Chondrocyte (in vitro differentiated cells): ENCODE measurements at regions not wholly inside any gene's neighbourhood (a gene's known extent, or its start where the extent isn't known, plus 50 kb on each side); places are given as distances from the start of the nearest gene placed in this dataset.
"Not testable (repeated sequence)": the region's sequence is repeated elsewhere in the genome, so short reads cannot be mapped to it uniquely, and the experiment has no call there.

ENCODE experiments used
- DNase-seq: peaks from one replicate; pipeline ENCODE4 v3.0.0; 2021; ENCODE audit warnings: mixed read lengths, low spot score
- H3K27ac Mint-ChIP-seq: one replicate; pipeline ENCODE4 v1.8.0; 2021; ENCODE audit warnings: mild to moderate bottlenecking, moderate library complexity, mixed read lengths; ENCODE audit not compliant: unreplicated experiment
- H3K27me3 Mint-ChIP-seq: 2 replicates; pipeline ENCODE4 v1.8.0; 2021; ENCODE audit warnings: low read depth, mixed read lengths
- H3K36me3 Mint-ChIP-seq: 2 replicates; pipeline ENCODE4 v1.8.0; 2021; ENCODE audit warnings: low read depth, mixed read lengths
- H3K4me1 Mint-ChIP-seq: 2 replicates; pipeline ENCODE4 v1.8.0; 2021; ENCODE audit warnings: low read depth, mild to moderate bottlenecking, mixed read lengths
- H3K4me3 Mint-ChIP-seq: one replicate; pipeline ENCODE4 v1.8.0; 2021; ENCODE audit warnings: mild to moderate bottlenecking, moderate library complexity, mixed read lengths; ENCODE audit not compliant: unreplicated experiment
- H3K9me3 Mint-ChIP-seq: 2 replicates; pipeline ENCODE4 v1.8.0; 2021; ENCODE audit warnings: low read depth, mixed read lengths
- CTCF ChIP-seq: fragments of 200-600 bp; sonication (generic); IDR thresholded peaks from 2 replicates; pipeline ENCODE4 v1.5.0; 2021; ENCODE audit warnings: antibody characterized with exemption, mild to moderate bottlenecking, moderate library complexity

DNA sequence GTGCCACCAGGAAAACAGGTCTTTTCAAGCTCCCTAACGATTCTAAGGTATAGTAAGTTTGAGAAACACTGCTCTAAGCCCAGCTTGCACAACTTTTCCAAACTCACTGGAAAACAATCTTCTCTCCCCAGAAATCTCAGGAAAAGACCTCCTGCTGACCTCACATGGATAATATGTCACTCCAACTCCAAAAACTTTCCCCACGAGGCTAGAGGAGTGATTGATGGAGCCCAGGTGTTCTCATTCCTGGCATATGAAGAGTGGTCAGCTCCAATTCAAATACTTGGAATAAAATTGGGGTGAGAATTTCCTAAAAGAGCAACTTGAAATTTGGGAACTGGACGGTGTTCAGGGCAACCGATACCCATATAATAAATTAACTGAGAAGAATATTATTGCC, 299.9 kb downstream of the PPP4R3C start:
- Mint-ChIP-seq H3K36me3 (no peaks in the 10 kb centered on the region), H3K4me3 (no peak overlapping the region), H3K27ac (no peak overlapping the region), H3K9me3 (peaks cover 13% of the 10 kb centered on the region), H3K27me3 (no peaks in the 10 kb centered on the region), H3K4me1 (no peaks in the 10 kb centered on the region)
- DNase-seq = no peak
- TF ChIP-seq CTCF = no peak

DNA sequence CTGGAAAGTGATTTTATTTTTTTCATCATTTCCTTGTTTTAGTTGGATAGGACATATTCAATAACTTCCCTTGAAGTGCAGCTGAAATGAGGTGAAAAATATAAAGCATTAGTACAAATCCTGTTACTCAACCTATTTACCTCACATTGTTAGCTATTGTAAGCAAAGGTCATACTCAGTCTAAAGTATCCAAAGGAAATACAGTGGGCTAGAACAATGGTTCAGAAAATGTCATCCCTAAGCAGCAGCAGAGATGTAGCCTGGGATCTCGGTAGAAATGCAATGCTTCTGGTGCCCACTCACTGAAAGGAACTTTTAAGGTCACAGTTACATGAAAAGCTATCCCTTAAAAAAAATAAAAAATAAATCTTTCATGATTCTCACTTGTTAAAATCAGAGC, 300.6 kb downstream of the PPP4R3C start:
- TF ChIP-seq CTCF = no peak

DNA sequence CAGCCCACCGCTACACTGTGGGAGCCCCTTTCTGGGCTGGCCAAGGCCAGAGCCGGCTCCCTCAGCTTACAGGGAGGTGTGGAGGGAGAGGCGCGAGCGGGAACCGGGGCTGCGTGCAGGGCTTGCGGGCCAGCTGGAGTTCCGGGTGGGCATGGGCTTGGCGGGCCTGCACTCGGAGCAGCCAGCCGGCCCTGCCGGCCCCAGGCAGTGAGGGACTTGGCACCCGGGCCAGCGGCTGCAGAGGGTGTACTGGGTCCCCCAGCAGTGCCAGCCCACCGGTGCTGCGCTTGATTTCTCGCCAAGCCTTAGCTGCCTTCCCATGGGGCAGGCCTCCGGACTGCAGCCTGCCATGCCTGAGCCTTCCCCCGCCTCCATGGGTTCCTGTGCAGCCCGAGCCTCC, 306.2 kb downstream of the PPP4R3C start:
- H3K27ac Mint-ChIP-seq, H3K36me3 Mint-ChIP-seq, H3K4me1 Mint-ChIP-seq, DNase-seq, H3K4me3 Mint-ChIP-seq, H3K27me3 Mint-ChIP-seq: not testable (repeated sequence)
- H3K9me3 Mint-ChIP-seq = peaks cover 11% of the 10 kb centered on the region

More for the DNA sequence above, 300.6 kb downstream of the PPP4R3C start:
- Mint-ChIP-seq H3K4me1 (no peaks in the 10 kb centered on the region), H3K36me3 (no peaks in the 10 kb centered on the region), H3K27ac (no peak overlapping the region), H3K27me3 (no peaks in the 10 kb centered on the region), H3K9me3 (peaks cover 13% of the 10 kb centered on the region), H3K4me3 (no peak overlapping the region)
- DNase-seq = no peak

- Mint-ChIP-seq H3K27ac (no peak overlapping the region), H3K4me3 (no peak overlapping the region)
- no peak for DNase-seq
These were observed 326.8 kb downstream of the PPP4R3C start for GRCh38 chrX:27136325-27136724.

DNA sequence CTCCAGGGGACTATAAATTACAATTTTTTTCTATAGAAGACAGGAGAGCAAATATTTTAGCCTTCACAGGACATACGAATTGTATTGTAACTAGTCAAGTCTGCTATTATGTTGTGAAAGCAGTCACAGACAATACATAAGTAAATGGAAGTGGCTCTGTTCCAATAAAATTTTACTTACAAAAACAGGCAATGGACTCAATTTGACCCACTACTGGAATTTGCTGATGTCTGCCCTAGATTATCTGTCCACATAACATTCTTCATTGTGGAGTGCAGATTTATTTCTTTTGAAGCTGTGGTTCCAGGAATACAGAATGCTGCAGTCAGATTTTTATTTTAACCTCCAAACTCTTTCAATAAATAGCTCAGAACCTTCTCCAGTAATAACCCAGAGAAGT, 330.3 kb downstream of the PPP4R3C start:
- H3K4me3 Mint-ChIP-seq = no peak overlapping the region
- TF ChIP-seq CTCF = no peak
- no peak for DNase-seq
- peaks cover 16% of the 10 kb centered on the region for H3K9me3 Mint-ChIP-seq
- H3K27ac Mint-ChIP-seq = no peak overlapping the region
- peaks cover 2% of the 10 kb centered on the region for H3K27me3 Mint-ChIP-seq
- no peaks in the 10 kb centered on the region for H3K4me1 Mint-ChIP-seq
- H3K36me3 Mint-ChIP-seq = no peaks in the 10 kb centered on the region

More at GRCh38 chrX:27136325-27136724, 326.8 kb downstream of the PPP4R3C start:
- TF ChIP-seq CTCF = no peak
- H3K4me1 Mint-ChIP-seq = no peaks in the 10 kb centered on the region
- no peaks in the 10 kb centered on the region for H3K36me3 Mint-ChIP-seq
- peaks cover 4% of the 10 kb centered on the region for H3K9me3 Mint-ChIP-seq
- H3K27me3 Mint-ChIP-seq = peaks cover 2% of the 10 kb centered on the region

DNA sequence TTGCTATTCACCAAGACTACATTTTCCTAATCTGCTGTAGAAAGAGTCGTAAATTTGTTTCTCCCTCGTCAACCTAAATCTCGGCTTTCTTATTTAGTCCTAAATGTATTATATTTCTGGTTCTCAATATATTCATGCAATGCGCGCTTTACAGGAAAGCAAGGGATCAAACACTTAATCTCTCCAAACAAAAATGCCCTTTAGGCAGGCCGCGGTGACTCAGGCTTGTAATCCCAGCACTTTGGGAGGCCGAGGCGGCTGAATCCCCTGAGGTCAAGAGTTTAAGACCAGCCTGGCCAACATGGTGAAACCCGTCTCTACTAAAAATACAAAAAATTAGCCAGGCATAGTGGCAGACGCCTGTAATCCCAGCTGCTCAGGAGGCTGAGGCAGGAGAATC, 376.0 kb downstream of the PPP4R3C start:
- H3K9me3 Mint-ChIP-seq = peaks cover 20% of the 10 kb centered on the region

More for the DNA sequence above, 376.0 kb downstream of the PPP4R3C start:
- not testable (repeated sequence) for H3K27me3 Mint-ChIP-seq, DNase-seq, H3K27ac Mint-ChIP-seq, H3K36me3 Mint-ChIP-seq, H3K4me3 Mint-ChIP-seq, H3K4me1 Mint-ChIP-seq
